ENCODE measurements at regions not wholly inside any gene's neighbourhood (a gene's known extent, or its start where the extent isn't known, plus 50 kb on each side); places are given as distances from the start of the nearest gene placed in this dataset.

DNA sequence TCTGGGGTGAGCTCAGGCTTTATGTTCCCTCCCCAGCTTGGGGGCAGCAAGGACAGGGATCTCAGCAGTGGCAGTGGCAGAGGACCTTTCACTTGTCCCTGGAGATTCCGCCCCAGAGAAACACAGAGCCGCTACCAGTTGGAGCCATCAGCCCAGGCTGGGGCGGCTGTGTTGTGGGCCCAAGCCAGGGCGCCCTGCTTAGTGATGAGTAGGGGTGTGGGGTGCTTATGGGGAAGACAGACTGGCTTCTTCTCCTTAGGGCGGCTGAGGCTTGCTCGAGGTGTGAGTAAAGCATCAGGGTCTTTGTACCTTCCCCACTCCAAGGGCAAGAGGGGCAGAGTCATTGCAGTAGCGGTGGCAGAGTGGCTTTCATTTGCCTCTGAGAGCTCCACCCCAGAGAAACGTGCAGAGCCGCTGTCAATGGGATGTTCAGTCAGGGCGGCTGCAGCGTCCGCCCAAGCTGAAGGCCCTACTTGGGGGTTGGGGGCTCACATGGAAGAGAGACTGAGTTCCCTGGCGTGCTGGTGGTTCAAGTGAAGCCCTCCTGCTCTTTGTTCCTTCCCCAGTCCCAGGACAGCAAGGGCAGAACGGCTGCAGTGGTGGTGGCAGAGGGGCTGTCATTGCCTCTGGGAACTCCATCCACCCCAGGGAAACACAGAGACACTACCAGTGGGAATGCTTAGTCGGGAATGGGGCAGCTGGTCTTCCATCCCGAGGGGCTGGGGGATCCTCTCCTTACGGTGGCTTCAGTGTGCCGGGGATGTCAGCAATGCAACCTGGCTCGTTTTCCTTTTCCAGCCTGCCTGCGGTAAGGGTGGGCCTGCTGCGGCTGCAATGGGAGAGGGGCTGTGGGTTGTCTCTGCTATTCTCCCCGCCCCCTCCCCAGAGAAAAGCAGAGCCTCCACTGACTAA lies 2142.5 kb upstream of the TENM3 start:
- FAIRE-seq, result no peak
- Histone ChIP-seq H3K27me3 (ENCODE audit: control insufficient read depth, insufficient read depth, low read length) (no peaks in the 10 kb centered on the region), H3K9me3 (ENCODE audit: control insufficient read depth in 2 of 3, insufficient read depth in 1 of 3, low read length in 3 of 3) (no peaks in the 10 kb centered on the region), H3K4me1 (ENCODE audit: control insufficient read depth in 2 of 3, insufficient read depth in 2 of 3, low read depth in 1 of 3, low read length in 3 of 3) (no peaks in the 10 kb centered on the region), H3K9ac (ENCODE audit: low read length in 3 of 3) (no peak overlapping the region), H3K36me3 (ENCODE audit: control insufficient read depth in 2 of 3, insufficient read depth in 3 of 3, low read length in 3 of 3) (no peaks in the 10 kb centered on the region), H3K4me3 (ENCODE audit: low read length in 3 of 3) (no peak overlapping the region), H3K27ac (ENCODE audit: low read depth in 2 of 2, low read length in 2 of 2) (no peak overlapping the region)
- DNase-seq, result peak in 1 of 5 donors; percentile 44
- TF ChIP-seq, protein P1, sequence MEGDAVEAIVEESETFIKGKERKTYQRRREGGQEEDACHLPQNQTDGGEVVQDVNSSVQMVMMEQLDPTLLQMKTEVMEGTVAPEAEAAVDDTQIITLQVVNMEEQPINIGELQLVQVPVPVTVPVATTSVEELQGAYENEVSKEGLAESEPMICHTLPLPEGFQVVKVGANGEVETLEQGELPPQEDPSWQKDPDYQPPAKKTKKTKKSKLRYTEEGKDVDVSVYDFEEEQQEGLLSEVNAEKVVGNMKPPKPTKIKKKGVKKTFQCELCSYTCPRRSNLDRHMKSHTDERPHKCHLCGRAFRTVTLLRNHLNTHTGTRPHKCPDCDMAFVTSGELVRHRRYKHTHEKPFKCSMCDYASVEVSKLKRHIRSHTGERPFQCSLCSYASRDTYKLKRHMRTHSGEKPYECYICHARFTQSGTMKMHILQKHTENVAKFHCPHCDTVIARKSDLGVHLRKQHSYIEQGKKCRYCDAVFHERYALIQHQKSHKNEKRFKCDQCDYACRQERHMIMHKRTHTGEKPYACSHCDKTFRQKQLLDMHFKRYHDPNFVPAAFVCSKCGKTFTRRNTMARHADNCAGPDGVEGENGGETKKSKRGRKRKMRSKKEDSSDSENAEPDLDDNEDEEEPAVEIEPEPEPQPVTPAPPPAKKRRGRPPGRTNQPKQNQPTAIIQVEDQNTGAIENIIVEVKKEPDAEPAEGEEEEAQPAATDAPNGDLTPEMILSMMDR (IDR thresholded peaks at IDR 0.05; ENCODE audit: borderline replicate concordance, extremely low read depth, insufficient read depth), result no peak
- intact Hi-C loops (cut with DNase I), result no loop called here

DNA sequence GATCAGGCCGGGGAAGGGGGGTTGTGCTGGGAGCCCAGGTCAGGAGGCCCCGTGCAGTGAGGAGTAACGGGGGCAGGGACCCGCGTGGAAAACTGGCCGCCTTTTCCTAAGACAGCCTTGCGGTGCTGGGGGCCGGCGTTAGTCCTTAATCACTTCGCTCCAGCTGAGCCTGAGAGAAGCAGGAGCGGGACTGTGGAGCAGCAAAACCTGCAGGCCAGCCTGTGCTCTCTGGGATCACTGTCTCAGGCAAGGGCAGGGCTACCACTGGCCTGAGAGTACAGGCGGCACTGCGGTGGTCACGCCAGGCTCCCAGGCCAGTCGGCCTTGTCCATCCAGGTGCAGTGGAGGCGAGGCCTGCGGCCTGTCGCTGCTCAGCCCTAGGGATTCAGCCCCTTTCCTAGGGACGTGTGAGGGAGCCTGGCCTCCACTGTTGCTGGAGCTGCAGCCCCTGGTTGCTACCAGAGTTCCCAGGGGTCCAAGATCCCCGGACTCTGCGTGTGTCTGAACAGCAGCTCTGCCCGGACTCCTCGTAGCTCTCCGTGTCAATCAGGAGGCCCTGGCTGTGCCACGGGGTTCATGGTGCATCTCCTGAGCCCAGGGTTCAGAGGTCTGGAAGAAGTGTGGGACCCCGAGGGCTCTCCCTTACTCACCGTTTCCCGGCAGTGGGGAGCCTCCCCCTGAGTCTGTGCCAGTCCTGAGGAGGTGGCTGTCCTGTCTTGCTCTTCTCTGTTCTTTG lies 2141.7 kb upstream of the TENM3 start:
- H3K9ac ChIP-seq (ENCODE audit: low read length in 3 of 3), result no peak overlapping the region
- FAIRE-seq, result no peak
- intact Hi-C loops (cut with DNase I), result no loop called here
- TF ChIP-seq, protein P1 (IDR thresholded peaks at IDR 0.05; ENCODE audit: borderline replicate concordance, extremely low read depth, insufficient read depth), result no peak
- H3K9me3 ChIP-seq (ENCODE audit: control insufficient read depth in 2 of 3, insufficient read depth in 1 of 3, low read length in 3 of 3), result no peaks in the 10 kb centered on the region
- no peak overlapping the region for H3K27ac ChIP-seq (ENCODE audit: low read depth in 2 of 2, low read length in 2 of 2)
- no peaks in the 10 kb centered on the region for H3K36me3 ChIP-seq (ENCODE audit: control insufficient read depth in 2 of 3, insufficient read depth in 3 of 3, low read length in 3 of 3)
- DNase-seq, result peak in 1 of 5 donors; percentile 61
- no peak overlapping the region for H3K4me3 ChIP-seq (ENCODE audit: low read length in 3 of 3)
- H3K27me3 ChIP-seq (ENCODE audit: control insufficient read depth, insufficient read depth, low read length), result no peaks in the 10 kb centered on the region
- H3K4me1 ChIP-seq (ENCODE audit: control insufficient read depth in 2 of 3, insufficient read depth in 2 of 3, low read depth in 1 of 3, low read length in 3 of 3), result no peaks in the 10 kb centered on the region

- TF ChIP-seq, protein P1 (IDR thresholded peaks at IDR 0.05; ENCODE audit: borderline replicate concordance, extremely low read depth, insufficient read depth), result no peak
- H3K27me3 ChIP-seq (ENCODE audit: control insufficient read depth, insufficient read depth, low read length), result no peaks in the 10 kb centered on the region
- no peaks in the 10 kb centered on the region for H3K36me3 ChIP-seq (ENCODE audit: control insufficient read depth in 2 of 3, insufficient read depth in 3 of 3, low read length in 3 of 3)
- H3K4me3 ChIP-seq (ENCODE audit: low read length in 3 of 3), result no peak overlapping the region
- FAIRE-seq (no peak), DNase-seq (no peak)
- no peaks in the 10 kb centered on the region for H3K4me1 ChIP-seq (ENCODE audit: control insufficient read depth in 2 of 3, insufficient read depth in 2 of 3, low read depth in 1 of 3, low read length in 3 of 3)
- H3K9ac ChIP-seq (ENCODE audit: low read length in 3 of 3), result no peak overlapping the region
- no peak overlapping the region for H3K27ac ChIP-seq (ENCODE audit: low read depth in 2 of 2, low read length in 2 of 2)
- intact Hi-C loops (cut with DNase I), result no loop called here
- H3K9me3 ChIP-seq (ENCODE audit: control insufficient read depth in 2 of 3, insufficient read depth in 1 of 3, low read length in 3 of 3), result no peaks in the 10 kb centered on the region
Observed at GRCh38 chr4:180103794-180104193, 2139.4 kb upstream of the TENM3 start.

Measured in kidney (tissue), 13 donors.